Retina (tissue), 1 donor: ENCODE measurements at regions not wholly inside any gene's neighbourhood (a gene's known extent, or its start where the extent isn't known, plus 50 kb on each side); places are given as distances from the start of the nearest gene placed in this dataset.
"Not testable (repeated sequence)": the region's sequence is repeated elsewhere in the genome, so short reads cannot be mapped to it uniquely, and the experiment has no call there.

Experiments
- DNase-seq: peaks from one replicate; pipeline ENCODE4 v3.0.0-alpha.2; 2016

GRCh38 chrX:35221391-35221790 is 278.8 kb downstream of the FAM47B start:
- not testable (repeated sequence) for DNase-seq

GRCh38 chrX:35244088-35244741 is 301.6 kb downstream of the FAM47B start:
- DNase-seq: no peak

DNA sequence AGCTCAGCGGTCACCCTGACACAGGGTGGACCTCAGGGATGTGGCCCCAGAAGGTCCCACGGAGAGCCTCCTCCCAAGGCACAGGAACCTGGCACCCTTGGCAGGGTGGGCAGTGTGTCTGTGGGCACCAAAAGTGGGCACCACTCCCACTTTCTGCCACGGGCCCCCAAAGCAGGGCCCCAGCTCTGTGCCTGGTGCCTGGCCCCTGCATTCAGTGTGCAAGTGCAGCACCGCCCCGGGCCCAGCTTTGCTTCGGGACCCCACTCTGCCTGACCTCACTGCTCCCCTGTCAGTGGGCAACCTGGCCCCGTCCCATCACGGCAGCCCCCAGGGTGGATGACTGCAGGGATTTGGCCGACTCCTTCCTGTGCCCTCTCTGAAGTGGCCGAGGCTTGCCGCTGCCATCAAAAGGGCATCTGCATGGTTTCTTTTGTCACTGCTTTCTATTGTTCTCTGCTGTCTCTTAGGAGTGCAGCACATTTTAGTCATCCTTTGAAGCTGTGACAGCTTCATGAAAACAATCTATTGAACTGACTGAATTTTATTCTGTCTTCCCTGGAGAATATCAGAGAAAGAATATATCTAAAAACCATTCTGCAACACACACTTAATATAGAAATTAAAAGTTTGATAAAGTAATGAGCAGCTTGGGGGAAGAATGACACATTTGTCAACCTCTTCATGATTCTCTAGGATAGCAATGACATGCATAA is 302.4 kb downstream of the FAM47B start:
- DNase-seq: peak; percentile 11

DNA sequence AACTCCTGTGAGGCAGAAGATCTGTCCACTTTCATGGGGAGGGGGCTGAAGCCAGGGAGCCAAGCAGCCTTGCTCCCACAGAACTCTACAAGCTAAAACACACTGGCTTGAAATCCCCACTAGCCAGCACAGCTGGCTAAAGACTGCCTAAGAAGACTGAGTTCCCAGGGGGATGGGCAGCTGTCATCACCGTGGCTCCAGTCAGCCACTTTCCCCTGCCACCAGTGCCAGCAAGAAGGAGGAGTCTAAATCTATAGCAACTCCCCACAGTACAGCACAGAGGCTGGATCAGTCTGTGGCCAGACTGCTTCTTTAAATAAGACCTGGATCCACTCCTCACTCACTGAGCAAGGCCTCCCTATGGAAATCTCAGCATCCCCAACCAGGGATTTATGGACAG is 308.6 kb downstream of the FAM47B start:
- no peak for DNase-seq

DNA sequence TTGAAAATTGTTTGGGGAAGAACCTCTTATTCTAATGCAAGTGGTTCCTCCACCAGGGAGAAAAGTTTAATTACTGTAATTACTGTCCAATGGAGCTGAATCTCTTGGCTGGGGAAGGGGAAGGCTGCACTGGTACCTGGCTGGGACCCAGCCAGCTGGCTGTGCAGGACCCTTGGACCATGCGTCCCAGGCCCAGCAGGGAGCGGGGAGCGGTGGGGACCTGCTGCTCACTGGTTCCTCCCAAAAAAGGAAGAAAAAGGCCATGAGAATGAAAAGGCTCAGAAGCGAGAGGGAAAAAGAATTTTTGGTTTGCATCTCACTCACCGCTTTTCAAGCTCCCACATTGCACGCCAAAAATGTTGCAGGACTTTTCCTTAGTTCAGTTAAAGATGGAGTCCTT is 333.5 kb downstream of the FAM47B start:
- DNase-seq: no peak

- DNase-seq: no peak
These were observed 342.8 kb downstream of the FAM47B start for GRCh38 chrX:35285289-35285962.

GRCh38 chrX:35288657-35289056 is 346.1 kb downstream of the FAM47B start:
- no peak for DNase-seq

GRCh38 chrX:35289952-35290351 is 347.4 kb downstream of the FAM47B start:
- DNase-seq: no peak

- no peak for DNase-seq
These were observed 348.4 kb downstream of the FAM47B start for GRCh38 chrX:35291013-35291412.

DNA sequence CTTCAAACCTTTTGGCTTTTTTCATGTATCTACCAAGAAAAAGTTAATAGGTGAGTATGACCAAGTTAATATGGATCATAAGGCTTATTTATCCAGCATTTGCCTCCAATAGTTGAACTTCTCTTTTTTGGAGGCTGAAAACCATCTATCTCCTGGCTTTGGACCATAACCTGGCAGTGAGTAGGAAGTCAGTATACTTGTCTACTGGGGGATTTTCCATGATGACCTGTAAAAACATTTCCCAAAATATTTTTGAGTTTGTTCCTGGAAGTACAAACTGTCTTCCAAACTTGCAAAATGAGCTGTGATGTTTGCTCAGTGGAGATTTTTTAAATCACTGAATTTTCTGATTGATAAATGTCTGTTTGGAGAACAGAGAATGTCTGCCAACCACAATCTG is 349.9 kb downstream of the FAM47B start:
- DNase-seq: no peak

DNA sequence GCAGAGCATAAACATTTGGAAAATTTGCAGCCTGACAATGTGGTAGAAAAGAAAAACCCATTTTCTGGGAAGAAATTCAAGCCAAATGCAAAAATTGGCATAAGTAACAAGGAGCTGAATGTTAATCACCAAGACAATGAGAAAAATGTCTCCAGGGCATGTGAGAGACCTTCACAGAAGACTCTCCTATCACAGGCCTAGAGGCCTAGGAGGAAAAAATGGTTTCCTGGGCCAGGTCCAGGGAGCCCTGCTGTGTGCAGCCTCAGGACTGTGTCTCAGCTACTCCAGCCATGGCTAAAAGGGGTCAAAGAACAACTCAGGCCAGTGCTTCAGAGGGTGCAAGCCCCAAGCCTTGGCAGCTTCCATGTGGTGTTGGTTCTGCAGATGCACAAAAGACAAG is 362.4 kb downstream of the FAM47B start:
- not testable (repeated sequence) for DNase-seq

DNA sequence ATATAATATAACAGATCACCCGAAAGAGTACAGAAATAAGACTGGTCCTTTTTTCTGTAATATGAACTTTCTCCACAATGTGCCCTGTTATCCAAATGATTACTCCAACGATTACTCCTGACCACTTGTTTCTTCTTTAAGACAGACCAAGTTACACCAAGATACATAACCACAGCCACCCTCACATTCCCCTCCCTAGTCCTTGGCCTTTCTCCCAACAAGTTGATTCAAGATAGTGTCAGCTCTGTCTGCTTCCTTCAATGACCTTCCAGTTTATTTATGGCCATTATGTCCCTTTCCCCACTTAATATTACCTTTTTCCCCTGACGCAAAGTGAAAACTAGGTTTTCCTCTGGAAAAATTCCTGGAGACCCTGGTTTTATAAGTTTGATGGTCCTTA is 397.2 kb downstream of the FAM47B start:
- no peak for DNase-seq

DNA sequence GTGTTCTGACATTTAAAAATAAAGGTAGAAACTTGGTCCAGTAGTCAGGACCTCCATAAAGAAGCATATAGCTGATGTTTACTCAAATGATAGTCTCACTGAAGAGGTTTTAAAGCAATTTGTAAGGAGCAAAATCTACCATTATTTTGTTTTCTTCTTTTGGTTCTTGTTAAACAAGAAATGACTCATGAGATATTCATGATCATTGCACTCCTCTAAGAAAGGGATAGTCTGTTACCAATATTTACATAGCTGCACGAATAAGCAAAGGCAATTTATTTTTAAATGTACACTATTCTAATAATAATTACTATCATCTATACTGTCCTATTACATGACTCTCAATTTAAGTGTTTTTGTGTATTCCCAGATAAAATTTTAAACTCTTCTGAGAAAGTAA is 397.9 kb downstream of the FAM47B start:
- DNase-seq: no peak

- DNase-seq: no peak
These were observed 408.6 kb downstream of the FAM47B start for GRCh38 chrX:35351212-35351611.

GRCh38 chrX:35351795-35352483 is 409.3 kb downstream of the FAM47B start:
- DNase-seq: no peak

DNA sequence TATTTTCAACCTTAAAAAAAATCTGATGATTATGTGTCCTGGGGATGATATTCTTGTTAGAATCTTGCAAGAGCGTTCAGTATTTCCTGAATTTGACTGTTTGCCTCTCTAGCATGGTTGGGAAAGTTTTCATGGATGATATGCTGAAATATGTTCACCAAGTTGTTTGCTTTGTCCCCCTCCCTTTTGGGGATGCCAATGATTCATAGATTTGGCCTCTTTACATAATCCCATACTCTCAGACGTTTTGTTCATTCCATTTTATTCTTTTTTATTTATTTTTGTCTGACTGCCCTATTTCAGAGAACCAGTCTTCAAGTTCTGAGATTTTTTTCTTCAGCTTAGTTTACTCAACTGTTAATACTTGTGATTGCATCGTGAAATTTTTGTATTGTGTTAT is 415.1 kb downstream of the FAM47B start:
- no peak for DNase-seq

GRCh38 chrX:35362866-35363265 is 420.3 kb downstream of the FAM47B start:
- no peak for DNase-seq

GRCh38 chrX:35374116-35374515 is 424.0 kb upstream of the MAGEB16 start:
- DNase-seq: no peak

DNA sequence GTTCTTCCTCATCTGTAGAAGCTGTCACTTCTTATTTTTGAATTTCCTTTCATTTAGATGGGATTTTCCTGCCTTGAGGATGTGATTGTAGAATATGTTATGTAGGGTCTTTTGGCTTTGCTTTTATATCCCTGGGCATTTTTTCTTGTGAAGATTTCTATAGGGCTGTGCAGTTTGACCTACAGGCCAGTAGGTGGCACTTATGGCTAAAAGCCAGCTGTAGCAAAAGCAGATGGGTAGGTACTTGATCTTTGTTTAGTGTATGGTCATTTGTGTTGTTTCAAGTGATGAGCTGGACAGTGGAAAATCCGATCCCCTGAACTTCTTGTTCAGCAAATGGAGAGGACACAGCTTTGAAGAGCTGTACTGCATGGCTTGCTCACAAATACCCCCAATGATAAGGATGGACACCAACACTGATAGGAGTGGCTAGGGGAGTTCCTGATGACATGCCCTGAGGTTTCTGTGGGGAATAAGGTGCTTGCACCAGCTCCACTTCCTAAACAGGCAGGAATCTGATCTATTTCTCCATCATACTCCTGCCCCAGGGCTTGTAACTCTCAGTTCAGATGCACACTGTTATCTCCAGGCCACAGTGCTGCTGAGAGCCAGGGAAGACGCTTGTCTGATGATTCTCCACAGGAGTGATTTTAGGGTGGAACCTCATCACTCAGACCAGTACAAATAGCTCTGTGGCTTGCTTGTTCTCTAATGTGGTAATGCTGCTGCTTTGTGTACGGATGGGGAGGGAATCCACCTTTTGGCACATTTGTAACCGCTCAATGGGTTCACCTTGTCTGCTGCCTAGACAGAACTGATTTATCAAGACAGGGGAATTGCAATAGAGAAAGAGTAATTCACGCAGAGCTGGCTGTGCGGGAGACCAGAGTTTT is 417.1 kb upstream of the MAGEB16 start:
- DNase-seq: peak; percentile 22

DNA sequence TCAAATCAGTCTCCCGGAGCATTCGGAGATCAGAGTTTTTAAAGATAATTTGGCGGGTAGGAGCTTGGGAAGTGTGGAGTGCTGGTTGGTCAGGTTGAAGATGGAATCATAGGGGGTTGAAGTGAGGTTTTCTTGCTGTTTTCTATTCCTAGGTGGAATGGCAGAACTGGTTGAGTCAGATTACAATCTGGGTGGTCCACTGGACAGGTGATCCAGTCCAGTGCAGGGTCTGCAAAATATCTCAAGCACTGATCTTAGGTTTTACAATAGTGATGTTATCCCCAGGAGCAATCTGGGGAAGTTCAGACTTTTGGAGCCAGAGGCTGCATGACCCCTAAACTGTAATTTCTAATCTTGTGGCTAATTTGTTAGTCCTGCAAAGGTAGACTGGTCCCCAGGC is 416.4 kb upstream of the MAGEB16 start:
- not testable (repeated sequence) for DNase-seq

- no peak for DNase-seq
These were observed 415.2 kb upstream of the MAGEB16 start for GRCh38 chrX:35382966-35383365.

DNA sequence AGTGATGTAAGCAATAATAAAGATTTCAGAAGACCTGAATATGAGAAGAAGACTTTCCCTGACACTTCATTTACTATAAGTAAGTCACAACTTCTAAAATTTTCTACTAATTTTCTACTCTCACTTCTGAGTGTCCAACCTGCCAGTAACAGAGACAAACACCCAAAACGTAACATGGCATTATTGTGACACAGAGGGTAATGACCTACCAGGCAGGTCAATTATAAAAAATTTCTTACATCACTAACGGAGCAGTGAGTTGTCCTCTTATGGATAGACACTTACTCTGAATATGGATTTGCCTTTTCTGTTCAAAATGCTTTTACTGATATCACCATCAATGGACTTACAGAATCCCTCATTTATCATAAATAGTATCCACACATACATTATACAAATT is 405.9 kb upstream of the MAGEB16 start:
- no peak for DNase-seq

DNA sequence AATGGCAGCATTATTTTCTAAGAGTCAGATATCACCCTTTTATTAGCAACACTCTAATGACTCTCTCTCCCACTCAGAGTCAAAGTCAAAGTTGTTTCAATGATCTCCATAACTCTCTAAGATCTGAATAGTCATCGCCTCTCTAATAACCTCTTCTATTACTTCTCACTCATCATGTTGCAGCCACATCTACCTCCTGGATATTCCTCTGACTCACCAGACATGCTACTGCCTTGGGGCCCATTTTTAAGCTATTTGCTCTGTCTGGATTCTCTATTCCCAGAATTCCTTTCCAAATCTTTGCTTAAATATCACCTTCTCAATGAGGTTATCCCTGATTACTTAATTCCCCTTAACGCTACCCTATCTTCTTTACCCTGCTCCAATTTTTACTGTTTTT is 391.8 kb upstream of the MAGEB16 start:
- no peak for DNase-seq
